ENCODE measurements at regions not wholly inside any gene's neighbourhood (a gene's known extent, or its start where the extent isn't known, plus 50 kb on each side); places are given as distances from the start of the nearest gene placed in this dataset.

- DNase-seq (ENCODE audit: low spot score), result no peak
- no peak for TF ChIP-seq CTCF (IDR thresholded peaks at IDR 0.05; ENCODE audit: extremely low read depth, insufficient read depth, missing control alignments)
- in situ Hi-C loops (cut with MboI; ENCODE audit: low pct_unique_long_range_greater_than_20kb, low sequenced_read_pairs, unreplicated experiment), result no loop called here
Observed at GRCh38 chr16:26365161-26365940, 673.6 kb downstream of the HS3ST4 start.

- no peak for TF ChIP-seq CTCF (IDR thresholded peaks at IDR 0.05; ENCODE audit: extremely low read depth, insufficient read depth, missing control alignments)
- in situ Hi-C loops (cut with MboI; ENCODE audit: low pct_unique_long_range_greater_than_20kb, low sequenced_read_pairs, unreplicated experiment), result no loop called here
- DNase-seq (ENCODE audit: low spot score), result no peak
Observed at GRCh38 chr16:26371349-26371869, 679.6 kb downstream of the HS3ST4 start.

GRCh38 chr16:26374279-26374925 lies 682.6 kb downstream of the HS3ST4 start:
- in situ Hi-C loops (cut with MboI; ENCODE audit: low pct_unique_long_range_greater_than_20kb, low sequenced_read_pairs, unreplicated experiment), result no loop called here
- no peak for TF ChIP-seq CTCF (IDR thresholded peaks at IDR 0.05; ENCODE audit: extremely low read depth, insufficient read depth, missing control alignments)
- no peak for DNase-seq (ENCODE audit: low spot score)

- TF ChIP-seq CTCF (IDR thresholded peaks at IDR 0.05; ENCODE audit: extremely low read depth, insufficient read depth, missing control alignments), result no peak
- no peak for DNase-seq (ENCODE audit: low spot score)
- in situ Hi-C loops (cut with MboI; ENCODE audit: low pct_unique_long_range_greater_than_20kb, low sequenced_read_pairs, unreplicated experiment), result no loop called here
Observed at GRCh38 chr16:26382586-26382985, 684.1 kb upstream of the C16orf82 start.

GRCh38 chr16:26386096-26386495 lies 680.6 kb upstream of the C16orf82 start:
- DNase-seq (ENCODE audit: low spot score), result no peak
- in situ Hi-C loops (cut with MboI; ENCODE audit: low pct_unique_long_range_greater_than_20kb, low sequenced_read_pairs, unreplicated experiment), result no loop called here
- TF ChIP-seq CTCF (IDR thresholded peaks at IDR 0.05; ENCODE audit: extremely low read depth, insufficient read depth, missing control alignments), result no peak

- in situ Hi-C loops (cut with MboI; ENCODE audit: low pct_unique_long_range_greater_than_20kb, low sequenced_read_pairs, unreplicated experiment), result no loop called here
- no peak for TF ChIP-seq CTCF (IDR thresholded peaks at IDR 0.05; ENCODE audit: extremely low read depth, insufficient read depth, missing control alignments)
- no peak for DNase-seq (ENCODE audit: low spot score)
Observed at GRCh38 chr16:26391833-26392232, 674.9 kb upstream of the C16orf82 start.

Measured in GM13977 (cell line).